ENCODE measurements at regions not wholly inside any gene's neighbourhood (a gene's known extent, or its start where the extent isn't known, plus 50 kb on each side); places are given as distances from the start of the nearest gene placed in this dataset.

DNA sequence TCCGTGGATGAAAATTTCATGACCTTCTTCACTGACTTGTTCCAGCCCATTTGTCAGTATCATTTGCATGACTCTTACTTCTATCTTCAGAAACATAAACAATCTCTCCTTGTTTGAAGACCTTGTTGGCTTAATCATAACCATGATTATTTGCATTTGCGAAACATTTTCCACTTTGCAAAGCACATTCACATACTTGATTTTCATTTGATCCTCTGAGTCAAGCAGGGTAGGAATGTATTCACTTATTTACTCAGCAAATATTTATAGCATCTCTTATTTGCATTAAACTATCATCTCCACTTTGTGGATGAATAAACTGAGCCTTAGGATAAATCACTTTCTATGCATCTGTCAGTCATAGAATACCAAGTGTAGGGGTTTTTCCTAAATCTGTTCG lies 343.0 kb upstream of the SGCD start:
- Mint-ChIP-seq H3K36me3 (no peaks in the 10 kb centered on the region), H3K27me3 (ENCODE audit: low read depth) (no peaks in the 10 kb centered on the region), H3K4me1 (no peaks in the 10 kb centered on the region), H3K27ac (no peak overlapping the region), H3K9me3 (no peaks in the 10 kb centered on the region), H3K4me3 (no peak overlapping the region)
- DNase-seq (ENCODE audit: low spot score) (no peak), ATAC-seq (no peak)
- CTCF ChIA-PET: no interaction called here
- POLR2A ChIA-PET: no interaction called here
- TF ChIP-seq TCF7 (CRISPR knock-in tag; IDR thresholded peaks at IDR 0.05; ENCODE audit: low read depth) (no peak), ZNF219 (CRISPR knock-in tag; IDR thresholded peaks at IDR 0.05; ENCODE audit: borderline replicate concordance) (no peak), RELA (CRISPR knock-in tag; IDR thresholded peaks at IDR 0.05; ENCODE audit: borderline replicate concordance) (no peak), HMGA2 (CRISPR knock-in tag; IDR thresholded peaks at IDR 0.05) (no peak), ELF4 (CRISPR knock-in tag; IDR thresholded peaks at IDR 0.05; ENCODE audit: low read depth) (no peak)
- TF ChIP-seq, protein P1, sequence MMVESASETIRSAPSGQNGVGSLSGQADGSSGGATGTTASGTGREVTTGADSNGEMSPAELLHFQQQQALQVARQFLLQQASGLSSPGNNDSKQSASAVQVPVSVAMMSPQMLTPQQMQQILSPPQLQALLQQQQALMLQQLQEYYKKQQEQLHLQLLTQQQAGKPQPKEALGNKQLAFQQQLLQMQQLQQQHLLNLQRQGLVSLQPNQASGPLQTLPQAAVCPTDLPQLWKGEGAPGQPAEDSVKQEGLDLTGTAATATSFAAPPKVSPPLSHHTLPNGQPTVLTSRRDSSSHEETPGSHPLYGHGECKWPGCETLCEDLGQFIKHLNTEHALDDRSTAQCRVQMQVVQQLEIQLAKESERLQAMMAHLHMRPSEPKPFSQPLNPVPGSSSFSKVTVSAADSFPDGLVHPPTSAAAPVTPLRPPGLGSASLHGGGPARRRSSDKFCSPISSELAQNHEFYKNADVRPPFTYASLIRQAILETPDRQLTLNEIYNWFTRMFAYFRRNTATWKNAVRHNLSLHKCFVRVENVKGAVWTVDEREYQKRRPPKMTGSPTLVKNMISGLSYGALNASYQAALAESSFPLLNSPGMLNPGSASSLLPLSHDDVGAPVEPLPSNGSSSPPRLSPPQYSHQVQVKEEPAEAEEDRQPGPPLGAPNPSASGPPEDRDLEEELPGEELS (CRISPR knock-in tag; IDR thresholded peaks at IDR 0.05): no peak
- TF ChIP-seq, protein P2, sequence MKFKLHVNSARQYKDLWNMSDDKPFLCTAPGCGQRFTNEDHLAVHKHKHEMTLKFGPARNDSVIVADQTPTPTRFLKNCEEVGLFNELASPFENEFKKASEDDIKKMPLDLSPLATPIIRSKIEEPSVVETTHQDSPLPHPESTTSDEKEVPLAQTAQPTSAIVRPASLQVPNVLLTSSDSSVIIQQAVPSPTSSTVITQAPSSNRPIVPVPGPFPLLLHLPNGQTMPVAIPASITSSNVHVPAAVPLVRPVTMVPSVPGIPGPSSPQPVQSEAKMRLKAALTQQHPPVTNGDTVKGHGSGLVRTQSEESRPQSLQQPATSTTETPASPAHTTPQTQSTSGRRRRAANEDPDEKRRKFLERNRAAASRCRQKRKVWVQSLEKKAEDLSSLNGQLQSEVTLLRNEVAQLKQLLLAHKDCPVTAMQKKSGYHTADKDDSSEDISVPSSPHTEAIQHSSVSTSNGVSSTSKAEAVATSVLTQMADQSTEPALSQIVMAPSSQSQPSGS (CRISPR knock-in tag; IDR thresholded peaks at IDR 0.05; ENCODE audit: borderline replicate concordance, low read depth): no peak
- TF ChIP-seq, protein P3, sequence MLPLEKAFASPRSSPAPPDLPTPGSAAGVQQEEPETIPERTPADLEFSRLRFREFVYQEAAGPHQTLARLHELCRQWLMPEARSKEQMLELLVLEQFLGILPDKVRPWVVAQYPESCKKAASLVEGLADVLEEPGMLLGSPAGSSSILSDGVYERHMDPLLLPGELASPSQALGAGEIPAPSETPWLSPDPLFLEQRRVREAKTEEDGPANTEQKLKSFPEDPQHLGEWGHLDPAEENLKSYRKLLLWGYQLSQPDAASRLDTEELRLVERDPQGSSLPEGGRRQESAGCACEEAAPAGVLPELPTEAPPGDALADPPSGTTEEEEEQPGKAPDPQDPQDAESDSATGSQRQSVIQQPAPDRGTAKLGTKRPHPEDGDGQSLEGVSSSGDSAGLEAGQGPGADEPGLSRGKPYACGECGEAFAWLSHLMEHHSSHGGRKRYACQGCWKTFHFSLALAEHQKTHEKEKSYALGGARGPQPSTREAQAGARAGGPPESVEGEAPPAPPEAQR (CRISPR knock-in tag; IDR thresholded peaks at IDR 0.05): no peak
- TF ChIP-seq, protein P4, sequence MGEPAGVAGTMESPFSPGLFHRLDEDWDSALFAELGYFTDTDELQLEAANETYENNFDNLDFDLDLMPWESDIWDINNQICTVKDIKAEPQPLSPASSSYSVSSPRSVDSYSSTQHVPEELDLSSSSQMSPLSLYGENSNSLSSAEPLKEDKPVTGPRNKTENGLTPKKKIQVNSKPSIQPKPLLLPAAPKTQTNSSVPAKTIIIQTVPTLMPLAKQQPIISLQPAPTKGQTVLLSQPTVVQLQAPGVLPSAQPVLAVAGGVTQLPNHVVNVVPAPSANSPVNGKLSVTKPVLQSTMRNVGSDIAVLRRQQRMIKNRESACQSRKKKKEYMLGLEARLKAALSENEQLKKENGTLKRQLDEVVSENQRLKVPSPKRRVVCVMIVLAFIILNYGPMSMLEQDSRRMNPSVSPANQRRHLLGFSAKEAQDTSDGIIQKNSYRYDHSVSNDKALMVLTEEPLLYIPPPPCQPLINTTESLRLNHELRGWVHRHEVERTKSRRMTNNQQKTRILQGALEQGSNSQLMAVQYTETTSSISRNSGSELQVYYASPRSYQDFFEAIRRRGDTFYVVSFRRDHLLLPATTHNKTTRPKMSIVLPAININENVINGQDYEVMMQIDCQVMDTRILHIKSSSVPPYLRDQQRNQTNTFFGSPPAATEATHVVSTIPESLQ (CRISPR knock-in tag; IDR thresholded peaks at IDR 0.05): no peak

DNA sequence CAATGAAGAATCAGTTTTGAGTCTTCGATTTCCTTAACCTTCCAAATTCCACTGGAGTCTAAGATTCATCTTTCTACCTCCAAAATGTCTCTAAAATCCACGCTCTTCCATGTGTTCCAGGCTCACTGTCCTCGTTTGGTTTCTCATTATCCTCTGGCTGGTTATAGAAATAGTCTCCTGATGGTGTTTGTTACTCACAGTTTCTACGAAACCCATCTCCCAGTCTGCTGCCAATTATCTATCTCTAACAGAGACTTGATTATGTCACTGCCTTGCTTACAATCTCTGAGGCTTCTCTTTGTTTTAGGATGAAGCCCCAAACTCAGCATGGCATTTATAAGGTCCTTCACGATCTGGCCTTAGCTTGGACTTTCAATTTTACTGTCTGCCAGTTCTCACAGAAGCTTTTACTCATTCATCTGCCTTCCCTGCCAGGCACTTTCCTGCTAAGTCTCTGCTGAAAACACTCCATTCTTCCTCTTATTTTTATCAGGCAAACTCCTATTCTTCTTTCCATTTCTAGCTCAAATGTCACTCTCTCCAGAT lies 339.6 kb upstream of the SGCD start:
- DNase-seq (ENCODE audit: low spot score) (no peak), ATAC-seq (no peak)
- Mint-ChIP-seq H3K27ac (no peak overlapping the region), H3K4me3 (no peak overlapping the region), H3K36me3 (no peaks in the 10 kb centered on the region), H3K9me3 (no peaks in the 10 kb centered on the region), H3K27me3 (ENCODE audit: low read depth) (no peaks in the 10 kb centered on the region), H3K4me1 (no peaks in the 10 kb centered on the region)
- ChIA-PET CTCF (no interaction called here), POLR2A (no interaction called here)
- no peak for TF ChIP-seq FOXK1 (CRISPR knock-in tag; IDR thresholded peaks at IDR 0.05)
- TF ChIP-seq, protein P5, sequence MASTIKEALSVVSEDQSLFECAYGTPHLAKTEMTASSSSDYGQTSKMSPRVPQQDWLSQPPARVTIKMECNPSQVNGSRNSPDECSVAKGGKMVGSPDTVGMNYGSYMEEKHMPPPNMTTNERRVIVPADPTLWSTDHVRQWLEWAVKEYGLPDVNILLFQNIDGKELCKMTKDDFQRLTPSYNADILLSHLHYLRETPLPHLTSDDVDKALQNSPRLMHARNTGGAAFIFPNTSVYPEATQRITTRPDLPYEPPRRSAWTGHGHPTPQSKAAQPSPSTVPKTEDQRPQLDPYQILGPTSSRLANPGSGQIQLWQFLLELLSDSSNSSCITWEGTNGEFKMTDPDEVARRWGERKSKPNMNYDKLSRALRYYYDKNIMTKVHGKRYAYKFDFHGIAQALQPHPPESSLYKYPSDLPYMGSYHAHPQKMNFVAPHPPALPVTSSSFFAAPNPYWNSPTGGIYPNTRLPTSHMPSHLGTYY (CRISPR knock-in tag; IDR thresholded peaks at IDR 0.05): no peak
- TF ChIP-seq, protein P6, sequence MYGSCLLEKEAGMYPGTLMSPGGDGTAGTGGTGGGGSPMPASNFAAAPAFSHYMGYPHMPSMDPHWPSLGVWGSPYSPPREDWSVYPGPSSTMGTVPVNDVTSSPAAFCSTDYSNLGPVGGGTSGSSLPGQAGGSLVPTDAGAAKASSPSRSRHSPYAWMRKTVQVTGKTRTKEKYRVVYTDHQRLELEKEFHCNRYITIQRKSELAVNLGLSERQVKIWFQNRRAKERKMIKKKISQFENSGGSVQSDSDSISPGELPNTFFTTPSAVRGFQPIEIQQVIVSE (CRISPR knock-in tag; IDR thresholded peaks at IDR 0.05; ENCODE audit: borderline replicate concordance): no peak
- TF ChIP-seq, protein P7, sequence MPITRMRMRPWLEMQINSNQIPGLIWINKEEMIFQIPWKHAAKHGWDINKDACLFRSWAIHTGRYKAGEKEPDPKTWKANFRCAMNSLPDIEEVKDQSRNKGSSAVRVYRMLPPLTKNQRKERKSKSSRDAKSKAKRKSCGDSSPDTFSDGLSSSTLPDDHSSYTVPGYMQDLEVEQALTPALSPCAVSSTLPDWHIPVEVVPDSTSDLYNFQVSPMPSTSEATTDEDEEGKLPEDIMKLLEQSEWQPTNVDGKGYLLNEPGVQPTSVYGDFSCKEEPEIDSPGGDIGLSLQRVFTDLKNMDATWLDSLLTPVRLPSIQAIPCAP (CRISPR knock-in tag; IDR thresholded peaks at IDR 0.05): no peak
- TF ChIP-seq, protein P8, sequence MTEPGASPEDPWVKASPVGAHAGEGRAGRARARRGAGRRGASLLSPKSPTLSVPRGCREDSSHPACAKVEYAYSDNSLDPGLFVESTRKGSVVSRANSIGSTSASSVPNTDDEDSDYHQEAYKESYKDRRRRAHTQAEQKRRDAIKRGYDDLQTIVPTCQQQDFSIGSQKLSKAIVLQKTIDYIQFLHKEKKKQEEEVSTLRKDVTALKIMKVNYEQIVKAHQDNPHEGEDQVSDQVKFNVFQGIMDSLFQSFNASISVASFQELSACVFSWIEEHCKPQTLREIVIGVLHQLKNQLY (CRISPR knock-in tag; IDR thresholded peaks at IDR 0.05): no peak
- TF ChIP-seq, protein P9, sequence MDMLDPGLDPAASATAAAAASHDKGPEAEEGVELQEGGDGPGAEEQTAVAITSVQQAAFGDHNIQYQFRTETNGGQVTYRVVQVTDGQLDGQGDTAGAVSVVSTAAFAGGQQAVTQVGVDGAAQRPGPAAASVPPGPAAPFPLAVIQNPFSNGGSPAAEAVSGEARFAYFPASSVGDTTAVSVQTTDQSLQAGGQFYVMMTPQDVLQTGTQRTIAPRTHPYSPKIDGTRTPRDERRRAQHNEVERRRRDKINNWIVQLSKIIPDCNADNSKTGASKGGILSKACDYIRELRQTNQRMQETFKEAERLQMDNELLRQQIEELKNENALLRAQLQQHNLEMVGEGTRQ (CRISPR knock-in tag; IDR thresholded peaks at IDR 0.05): no peak
